Ectodermal cell (in vitro differentiated cells): ENCODE measurements at regions not wholly inside any gene's neighbourhood (a gene's known extent, or its start where the extent isn't known, plus 50 kb on each side); places are given as distances from the start of the nearest gene placed in this dataset.
"Not testable (repeated sequence)": the region's sequence is repeated elsewhere in the genome, so short reads cannot be mapped to it uniquely, and the experiment has no call there.

Source experiments
- H3K27ac ChIP-seq: 2 replicates; pipeline ENCODE4 v1.7.0; 2013; ENCODE audit warnings: mild to moderate bottlenecking, low read depth, low read length; ENCODE audit not compliant: insufficient read depth, poor library complexity, severe bottlenecking
- H3K27me3 ChIP-seq: 2 replicates; pipeline ENCODE4 v1.7.0; 2013; ENCODE audit warnings: mild to moderate bottlenecking, low read length; ENCODE audit not compliant: insufficient read depth, control insufficient read depth, poor library complexity, severe bottlenecking
- H3K36me3 ChIP-seq: one replicate; pipeline ENCODE4 v1.7.0; 2013; ENCODE audit warnings: low read length; ENCODE audit not compliant: control insufficient read depth, insufficient read depth
- H3K4me1 ChIP-seq: one replicate; pipeline ENCODE4 v1.7.0; 2013; ENCODE audit warnings: low read length; ENCODE audit not compliant: control insufficient read depth, insufficient read depth
- H3K4me3 ChIP-seq: 2 replicates; pipeline ENCODE4 v1.7.0; 2013; ENCODE audit warnings: low read depth, low read length, control low read depth; ENCODE audit not compliant: insufficient read depth
- H3K9me3 ChIP-seq: 2 replicates; pipeline ENCODE4 v1.7.0; 2013; ENCODE audit warnings: mild to moderate bottlenecking, low read length, moderate library complexity; ENCODE audit not compliant: control insufficient read depth
- WGBS, 2 experiments: methylation state at CpG; one replicate each; pipeline ENCODE4 v1.1.7; 2013; ENCODE audit warnings: missing lambda C conversion rate in 2 of 2; 5-methylcytosine and 5-hydroxymethylcytosine counted together

GRCh38 chr6:951399-952181 lies 258.7 kb upstream of the EXOC2 start:
- no peaks in the 10 kb centered on the region for H3K9me3 ChIP-seq
- no peaks in the 10 kb centered on the region for H3K36me3 ChIP-seq
- H3K27me3 ChIP-seq = no peaks in the 10 kb centered on the region
- 95 to 98% methylated on average over 7 to 9 of the region's 9 CpGs for whole genome bisulfite sequencing, 2 experiments
- H3K4me1 ChIP-seq = no peaks in the 10 kb centered on the region
- no peak overlapping the region for H3K27ac ChIP-seq
- no peak overlapping the region for H3K4me3 ChIP-seq

GRCh38 chr6:947235-947934 lies 254.4 kb upstream of the EXOC2 start:
- H3K4me3 ChIP-seq = no peak overlapping the region
- WGBS, 2 experiments = 91% methylated on average over 7 of the region's 7 CpGs
- no peaks in the 10 kb centered on the region for H3K36me3 ChIP-seq
- H3K4me1 ChIP-seq = no peaks in the 10 kb centered on the region
- H3K27me3 ChIP-seq = no peaks in the 10 kb centered on the region
- H3K27ac ChIP-seq = no peak overlapping the region
- no peaks in the 10 kb centered on the region for H3K9me3 ChIP-seq

GRCh38 chr6:946546-946945 lies 253.6 kb upstream of the EXOC2 start:
- no peaks in the 10 kb centered on the region for H3K9me3 ChIP-seq
- H3K4me3 ChIP-seq = no peak overlapping the region
- no peak overlapping the region for H3K27ac ChIP-seq
- H3K36me3 ChIP-seq = no peaks in the 10 kb centered on the region
- no peaks in the 10 kb centered on the region for H3K27me3 ChIP-seq
- no peaks in the 10 kb centered on the region for H3K4me1 ChIP-seq
- 90 to 96% methylated on average over 3 of the region's 3 CpGs for WGBS, 2 experiments

GRCh38 chr6:939526-940252 lies 246.8 kb upstream of the EXOC2 start:
- Histone ChIP-seq H3K27me3 (no peaks in the 10 kb centered on the region), H3K4me3 (no peak overlapping the region), H3K4me1 (no peaks in the 10 kb centered on the region), H3K9me3 (no peaks in the 10 kb centered on the region), H3K27ac (no peak overlapping the region), H3K36me3 (no peaks in the 10 kb centered on the region)
- WGBS, 2 experiments = 93 to 94% methylated on average over 12 of the region's 12 CpGs

DNA sequence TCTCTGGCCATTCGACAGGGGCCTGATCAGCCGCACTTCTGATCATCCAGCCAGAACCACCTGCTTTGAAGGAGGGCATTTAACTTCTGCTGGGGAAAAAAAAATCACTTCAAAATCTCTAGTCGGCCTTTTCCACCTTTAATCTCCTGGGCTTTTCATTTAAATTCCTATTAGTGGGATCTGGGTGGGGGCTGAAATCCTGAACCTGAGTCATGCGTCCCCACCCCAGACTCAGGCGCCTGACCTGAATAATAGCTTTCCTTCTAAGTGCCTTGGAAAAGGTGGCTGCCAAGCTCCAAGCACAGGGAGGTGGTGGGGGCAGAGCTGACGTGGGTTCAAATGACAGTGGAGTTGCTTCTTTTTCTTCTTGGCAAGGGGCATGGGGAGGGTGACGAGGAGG lies 246.0 kb upstream of the EXOC2 start:
- Histone ChIP-seq H3K4me3 (no peak overlapping the region), H3K27me3 (no peaks in the 10 kb centered on the region), H3K4me1 (no peaks in the 10 kb centered on the region), H3K27ac (no peak overlapping the region), H3K9me3 (no peaks in the 10 kb centered on the region), H3K36me3 (no peaks in the 10 kb centered on the region)
- WGBS, 2 experiments = 80 to 88% methylated on average over 7 of the region's 7 CpGs

DNA sequence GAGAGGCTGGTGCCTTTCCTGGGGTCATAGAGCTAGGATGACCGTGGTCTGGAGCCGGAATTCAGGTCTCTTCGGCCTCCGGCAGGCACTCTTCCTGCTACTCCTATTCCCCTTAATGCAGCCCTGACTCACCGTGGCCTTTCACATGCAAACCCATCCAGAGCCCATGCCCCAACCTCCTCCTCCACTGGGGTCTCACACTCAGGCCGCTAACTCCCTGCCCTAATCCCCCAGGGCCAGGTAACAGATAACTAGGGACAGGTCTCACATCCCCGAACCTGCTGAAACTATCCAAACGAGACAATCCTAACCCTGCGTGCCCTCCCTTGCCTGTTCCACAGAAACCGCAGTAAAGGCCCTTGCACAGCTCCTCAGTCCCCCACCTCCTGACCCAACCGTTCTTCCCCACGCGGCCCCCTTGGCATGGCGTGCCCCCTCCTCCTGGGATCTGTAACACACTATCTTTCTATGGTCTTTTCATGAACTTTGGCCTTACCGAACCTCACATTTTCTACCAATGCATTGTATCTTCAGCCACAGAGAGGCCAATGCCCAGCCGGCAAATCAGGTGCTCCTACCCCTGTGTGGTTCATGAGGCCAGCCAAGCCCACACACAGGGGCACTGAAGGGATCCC lies 245.4 kb upstream of the EXOC2 start:
- H3K36me3 ChIP-seq = no peaks in the 10 kb centered on the region
- WGBS, 2 experiments = 77% methylated on average over 16 of the region's 16 CpGs
- no peak overlapping the region for H3K4me3 ChIP-seq
- no peaks in the 10 kb centered on the region for H3K9me3 ChIP-seq
- no peaks in the 10 kb centered on the region for H3K27me3 ChIP-seq
- no peak overlapping the region for H3K27ac ChIP-seq
- no peaks in the 10 kb centered on the region for H3K4me1 ChIP-seq

GRCh38 chr6:935582-935981 lies 242.6 kb upstream of the EXOC2 start:
- H3K4me1 ChIP-seq = no peaks in the 10 kb centered on the region
- no peaks in the 10 kb centered on the region for H3K27me3 ChIP-seq
- WGBS, 2 experiments = 87 to 93% methylated on average over 8 of the region's 8 CpGs
- no peaks in the 10 kb centered on the region for H3K9me3 ChIP-seq
- H3K27ac ChIP-seq = no peak overlapping the region
- H3K4me3 ChIP-seq = no peak overlapping the region
- H3K36me3 ChIP-seq = no peaks in the 10 kb centered on the region

- Histone ChIP-seq H3K36me3 (no peaks in the 10 kb centered on the region), H3K4me3 (no peak overlapping the region), H3K27me3 (no peaks in the 10 kb centered on the region), H3K27ac (no peak overlapping the region), H3K9me3 (no peaks in the 10 kb centered on the region), H3K4me1 (no peaks in the 10 kb centered on the region)
- 73 to 78% methylated on average over 3 of the region's 3 CpGs for WGBS, 2 experiments
These were observed 241.7 kb upstream of the EXOC2 start for GRCh38 chr6:934686-935085.

- H3K4me1 ChIP-seq, H3K27me3 ChIP-seq, H3K4me3 ChIP-seq, H3K36me3 ChIP-seq, H3K9me3 ChIP-seq, H3K27ac ChIP-seq: not testable (repeated sequence)
- 93 to 95% methylated on average over 4 of the region's 4 CpGs for WGBS, 2 experiments
These were observed 239.0 kb upstream of the EXOC2 start for GRCh38 chr6:931919-932318.

DNA sequence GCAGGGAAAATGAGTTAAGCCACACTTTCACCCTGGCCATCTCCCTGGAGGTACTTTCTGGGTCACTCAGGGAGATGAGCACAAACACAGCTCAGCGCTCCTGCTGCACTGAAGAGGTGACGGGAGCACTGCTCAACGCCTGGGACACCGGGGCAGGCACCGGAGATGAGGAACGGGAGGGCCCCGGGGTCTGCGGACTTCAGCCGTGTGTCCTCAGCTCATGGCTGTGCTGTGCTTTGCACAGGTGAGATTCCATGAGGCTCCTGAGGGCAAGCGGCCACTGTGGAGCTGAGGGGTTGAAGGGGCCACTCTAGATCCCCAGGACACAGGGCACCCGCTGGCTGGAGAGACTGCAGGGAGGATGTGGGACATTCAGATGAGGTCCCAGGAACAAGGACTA lies 234.2 kb upstream of the EXOC2 start:
- Histone ChIP-seq H3K27ac (no peak overlapping the region), H3K4me1 (no peaks in the 10 kb centered on the region), H3K4me3 (no peak overlapping the region), H3K36me3 (no peaks in the 10 kb centered on the region), H3K27me3 (no peaks in the 10 kb centered on the region), H3K9me3 (no peaks in the 10 kb centered on the region)
- 86 to 87% methylated on average over 11 of the region's 11 CpGs for WGBS, 2 experiments
